Type B pancreatic cell (in vitro differentiated cells): ENCODE measurements at regions not wholly inside any gene's neighbourhood (a gene's known extent, or its start where the extent isn't known, plus 50 kb on each side); places are given as distances from the start of the nearest gene placed in this dataset.

Experiments
- DNase-seq: peaks from one replicate; pipeline ENCODE4 v3.0.0; 2021; ENCODE audit warnings: mixed read lengths; ENCODE audit not compliant: unreplicated experiment; ENCODE audit errors: extremely low spot score
- H3K27ac Mint-ChIP-seq: 2 replicates; pipeline ENCODE4 v1.8.0; 2021; ENCODE audit warnings: mild to moderate bottlenecking, mixed read lengths
- H3K27me3 Mint-ChIP-seq: 2 replicates; pipeline ENCODE4 v1.8.0; 2021; ENCODE audit warnings: mixed read lengths
- H3K36me3 Mint-ChIP-seq: 2 replicates; pipeline ENCODE4 v1.8.0; 2021; ENCODE audit warnings: mixed read lengths
- H3K4me1 Mint-ChIP-seq: one replicate; pipeline ENCODE4 v1.8.0; 2021; ENCODE audit warnings: mixed read lengths; ENCODE audit not compliant: unreplicated experiment
- H3K4me3 Mint-ChIP-seq: 2 replicates; pipeline ENCODE4 v1.8.0; 2021; ENCODE audit warnings: mild to moderate bottlenecking, mixed read lengths
- H3K9me3 Mint-ChIP-seq: 2 replicates; pipeline ENCODE4 v1.8.0; 2021; ENCODE audit warnings: mixed read lengths
- CTCF ChIP-seq: fragments of 200-600 bp; sonication (generic); conservative IDR thresholded peaks from 2 replicates; pipeline ENCODE4 v1.5.0; 2021; ENCODE audit warnings: antibody characterized with exemption, mild to moderate bottlenecking

- DNase-seq: no peak
- Mint-ChIP-seq H3K27ac (no peak overlapping the region), H3K4me1 (no peaks in the 10 kb centered on the region), H3K36me3 (no peaks in the 10 kb centered on the region), H3K4me3 (no peak overlapping the region), H3K27me3 (no peaks in the 10 kb centered on the region), H3K9me3 (no peaks in the 10 kb centered on the region)
- no peak for TF ChIP-seq CTCF
These were observed 228.4 kb downstream of the KCNS3 start for GRCh38 chr2:18106841-18107240.

GRCh38 chr2:18105929-18106328, 227.5 kb downstream of the KCNS3 start:
- H3K27ac Mint-ChIP-seq: no peak overlapping the region
- H3K4me1 Mint-ChIP-seq: no peaks in the 10 kb centered on the region
- H3K36me3 Mint-ChIP-seq: no peaks in the 10 kb centered on the region

GRCh38 chr2:18104595-18105224, 226.2 kb downstream of the KCNS3 start:
- DNase-seq: no peak
- Mint-ChIP-seq H3K4me3 (no peak overlapping the region), H3K4me1 (no peaks in the 10 kb centered on the region), H3K27me3 (peaks cover 4% of the 10 kb centered on the region), H3K9me3 (no peaks in the 10 kb centered on the region), H3K27ac (no peak overlapping the region), H3K36me3 (no peaks in the 10 kb centered on the region)
- no peak for TF ChIP-seq CTCF

More at GRCh38 chr2:18105929-18106328, 227.5 kb downstream of the KCNS3 start:
- H3K27me3 Mint-ChIP-seq: no peaks in the 10 kb centered on the region
- no peaks in the 10 kb centered on the region for H3K9me3 Mint-ChIP-seq
- no peak for TF ChIP-seq CTCF
- no peak overlapping the region for H3K4me3 Mint-ChIP-seq
- DNase-seq: no peak

GRCh38 chr2:18096836-18097405, 218.5 kb downstream of the KCNS3 start:
- Mint-ChIP-seq H3K4me3 (no peak overlapping the region), H3K27ac (no peak overlapping the region), H3K9me3 (no peaks in the 10 kb centered on the region), H3K36me3 (no peaks in the 10 kb centered on the region), H3K4me1 (no peaks in the 10 kb centered on the region), H3K27me3 (peaks cover 7% of the 10 kb centered on the region)
- DNase-seq: no peak
- TF ChIP-seq CTCF: no peak

GRCh38 chr2:18094277-18094676, 215.8 kb downstream of the KCNS3 start:
- TF ChIP-seq CTCF: no peak
- H3K4me3 Mint-ChIP-seq: no peak overlapping the region
- no peaks in the 10 kb centered on the region for H3K36me3 Mint-ChIP-seq
- H3K27me3 Mint-ChIP-seq: peaks cover 6% of the 10 kb centered on the region
- no peak overlapping the region for H3K27ac Mint-ChIP-seq
- H3K9me3 Mint-ChIP-seq: no peaks in the 10 kb centered on the region
- no peaks in the 10 kb centered on the region for H3K4me1 Mint-ChIP-seq
- no peak for DNase-seq
